KOPT-K1 (cell line): ENCODE measurements at regions not wholly inside any gene's neighbourhood (a gene's known extent, or its start where the extent isn't known, plus 50 kb on each side); places are given as distances from the start of the nearest gene placed in this dataset.
"Not testable (repeated sequence)": the region's sequence is repeated elsewhere in the genome, so short reads cannot be mapped to it uniquely, and the experiment has no call there.

Source experiments
- H3K27ac ChIP-seq: fragments of 200-600 bp; sonication (generic); 2 replicates; pipeline ENCODE4 v1.5.1; 2016; ENCODE audit warnings: antibody characterized with exemption, mild to moderate bottlenecking, low read depth, low read length; ENCODE audit not compliant: poor library complexity, severe bottlenecking
- H3K36me3 ChIP-seq: fragments of 200-600 bp; sonication (generic); 2 replicates; pipeline ENCODE4 v1.5.1; 2017; ENCODE audit warnings: antibody characterized with exemption, mild to moderate bottlenecking, low read length, moderate library complexity; ENCODE audit not compliant: insufficient read depth
- H3K9me3 ChIP-seq: fragments of 200-600 bp; sonication (generic); 2 replicates; pipeline ENCODE4 v1.5.1; 2017; ENCODE audit warnings: antibody characterized with exemption, low read length, mild to moderate bottlenecking; ENCODE audit not compliant: insufficient read depth, poor library complexity, severe bottlenecking

- H3K9me3 ChIP-seq, H3K36me3 ChIP-seq, H3K27ac ChIP-seq: not testable (repeated sequence)
These were observed 52.5 kb upstream of the CCDC71L start for GRCh38 chr7:106713452-106713851.

- not testable (repeated sequence) for H3K9me3 ChIP-seq, H3K27ac ChIP-seq, H3K36me3 ChIP-seq
These were observed 53.9 kb upstream of the CCDC71L start for GRCh38 chr7:106714590-106715442.

- no peaks in the 10 kb centered on the region for H3K36me3 ChIP-seq
- H3K27ac ChIP-seq: no peak overlapping the region
- no peaks in the 10 kb centered on the region for H3K9me3 ChIP-seq
These were observed 54.8 kb upstream of the CCDC71L start for GRCh38 chr7:106715730-106716129.

- H3K9me3 ChIP-seq: no peaks in the 10 kb centered on the region
- no peaks in the 10 kb centered on the region for H3K36me3 ChIP-seq
- H3K27ac ChIP-seq: no peak overlapping the region
These were observed 56.4 kb upstream of the CCDC71L start for GRCh38 chr7:106717254-106717954.

DNA sequence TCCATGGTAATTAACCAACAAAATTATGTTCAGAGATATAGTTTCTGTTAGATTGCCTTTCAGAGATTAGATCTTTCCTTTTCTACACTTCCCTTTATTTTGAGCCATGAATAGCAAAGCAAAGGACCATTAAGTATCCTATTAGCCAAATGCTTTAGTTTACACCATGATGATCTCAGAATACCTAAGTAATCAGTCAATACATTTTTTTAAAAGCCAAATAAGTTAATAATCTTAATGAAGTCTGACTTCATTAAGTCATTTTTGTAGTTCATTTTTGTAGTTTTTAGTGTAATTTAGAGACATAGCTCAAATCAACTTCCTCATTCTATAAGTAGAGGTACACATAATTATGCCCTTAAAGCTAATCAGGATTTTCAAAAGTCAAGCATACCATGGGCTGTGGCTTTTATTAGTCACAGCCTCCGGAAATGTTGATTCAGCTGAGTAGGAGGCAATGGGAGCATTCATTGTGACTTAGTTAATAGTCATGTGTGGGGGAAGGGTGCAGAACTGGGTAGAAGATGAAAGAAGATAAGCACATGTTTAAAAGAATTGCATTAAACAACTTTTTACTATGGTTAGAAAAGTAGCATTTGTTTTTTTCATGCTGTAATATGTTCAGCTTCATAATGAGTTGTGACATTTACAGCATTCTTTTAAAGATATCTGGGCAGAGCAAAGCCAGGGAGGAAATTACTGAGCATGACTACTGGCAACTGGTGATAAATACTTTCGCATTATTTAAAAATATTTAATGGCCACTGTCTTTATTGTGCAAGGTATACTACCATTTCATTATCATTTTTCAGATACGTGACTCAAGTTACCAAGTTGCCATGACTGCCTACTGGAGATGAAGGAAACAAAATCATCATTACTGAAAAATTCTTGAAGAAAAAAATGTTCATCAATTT, 57.3 kb upstream of the CCDC71L start:
- H3K9me3 ChIP-seq: no peaks in the 10 kb centered on the region
- no peaks in the 10 kb centered on the region for H3K36me3 ChIP-seq
- H3K27ac ChIP-seq: no peak overlapping the region

- Histone ChIP-seq H3K36me3 (no peaks in the 10 kb centered on the region), H3K27ac (no peak overlapping the region), H3K9me3 (no peaks in the 10 kb centered on the region)
These were observed 59.7 kb upstream of the CCDC71L start for GRCh38 chr7:106720641-106721040.

GRCh38 chr7:106721816-106722785, 61.1 kb upstream of the CCDC71L start:
- Histone ChIP-seq H3K36me3 (no peaks in the 10 kb centered on the region), H3K27ac (no peak overlapping the region)

GRCh38 chr7:106723398-106723797, 62.4 kb upstream of the CCDC71L start:
- H3K9me3 ChIP-seq: no peaks in the 10 kb centered on the region
- no peak overlapping the region for H3K27ac ChIP-seq
- H3K36me3 ChIP-seq: no peaks in the 10 kb centered on the region

More at GRCh38 chr7:106721816-106722785, 61.1 kb upstream of the CCDC71L start:
- H3K9me3 ChIP-seq: no peaks in the 10 kb centered on the region

GRCh38 chr7:106729720-106730385, 68.9 kb upstream of the CCDC71L start:
- H3K27ac ChIP-seq: no peak overlapping the region
- no peaks in the 10 kb centered on the region for H3K36me3 ChIP-seq

GRCh38 chr7:106731187-106731586, 70.2 kb upstream of the CCDC71L start:
- H3K36me3 ChIP-seq: no peaks in the 10 kb centered on the region
- no peaks in the 10 kb centered on the region for H3K9me3 ChIP-seq
- H3K27ac ChIP-seq: no peak overlapping the region

More at GRCh38 chr7:106729720-106730385, 68.9 kb upstream of the CCDC71L start:
- no peaks in the 10 kb centered on the region for H3K9me3 ChIP-seq

DNA sequence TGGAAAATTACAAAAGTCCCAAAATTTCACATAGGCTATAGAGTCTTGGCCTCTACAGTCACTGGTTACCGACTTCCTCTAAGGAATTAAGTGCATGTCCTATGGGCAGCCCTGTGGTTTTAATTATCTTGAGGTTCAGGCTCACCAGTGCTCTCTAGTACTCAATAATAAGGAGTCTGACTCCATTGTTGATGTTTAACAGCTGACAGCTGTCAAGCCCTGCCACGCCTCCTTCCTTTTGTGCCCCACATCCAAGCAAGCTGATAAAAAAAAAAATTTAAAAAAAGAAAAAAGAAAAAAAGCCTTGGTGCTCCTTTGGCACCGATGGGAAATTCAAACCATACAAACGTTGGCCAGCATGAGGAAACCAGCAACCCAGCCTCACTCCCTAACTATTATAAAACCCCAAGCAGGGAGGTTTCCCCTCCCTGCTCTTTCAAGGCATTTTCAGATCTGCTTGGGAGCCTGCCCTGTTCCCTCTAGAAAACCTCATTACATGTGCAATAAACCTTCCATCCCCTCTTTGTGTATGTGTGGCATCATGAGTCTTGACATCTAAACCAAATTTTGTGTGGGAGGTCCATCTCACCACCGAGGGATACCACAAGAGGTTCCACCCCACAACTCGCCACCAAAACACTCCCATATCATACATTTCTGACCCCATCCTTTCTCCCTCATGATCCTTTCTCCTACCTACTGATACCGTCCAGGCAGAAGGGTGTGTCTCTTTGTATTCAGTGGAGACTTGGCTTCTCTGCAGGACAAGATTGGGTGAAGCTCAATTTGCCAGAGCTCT, 70.9 kb upstream of the CCDC71L start:
- H3K9me3 ChIP-seq: no peaks in the 10 kb centered on the region
- no peaks in the 10 kb centered on the region for H3K36me3 ChIP-seq
- H3K27ac ChIP-seq: no peak overlapping the region

DNA sequence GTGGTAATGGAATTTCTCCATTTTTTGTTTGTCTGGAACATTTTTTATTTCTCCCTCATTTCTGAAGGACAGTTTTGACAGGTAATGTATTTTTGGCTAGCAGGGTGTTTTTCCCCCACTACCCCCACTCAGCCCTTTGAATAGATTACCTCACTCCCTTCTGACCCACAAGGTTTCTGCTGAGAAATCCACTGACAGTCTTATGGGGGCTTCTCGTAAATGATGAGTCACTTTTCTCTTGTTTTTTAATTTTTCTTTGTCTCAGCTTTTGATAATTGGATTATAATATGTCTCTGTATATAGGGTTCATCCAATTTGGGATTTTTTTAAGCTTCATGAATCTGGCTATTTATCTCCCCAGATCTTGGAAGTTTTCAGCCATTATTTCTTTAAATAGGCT, 74.7 kb upstream of the CCDC71L start:
- Histone ChIP-seq H3K27ac (no peak overlapping the region), H3K36me3 (no peaks in the 10 kb centered on the region), H3K9me3 (no peaks in the 10 kb centered on the region)

- no peaks in the 10 kb centered on the region for H3K36me3 ChIP-seq
- no peak overlapping the region for H3K27ac ChIP-seq
- H3K9me3 ChIP-seq: no peaks in the 10 kb centered on the region
These were observed 75.2 kb upstream of the CCDC71L start for GRCh38 chr7:106736123-106736507.
